DND-41 (cell line): ENCODE measurements at regions not wholly inside any gene's neighbourhood (a gene's known extent, or its start where the extent isn't known, plus 50 kb on each side); places are given as distances from the start of the nearest gene placed in this dataset.

Source experiments
- EZH2 ChIP-seq: IDR thresholded peaks from 3 replicates; pipeline ENCODE4 v1.6.1; 2012; ENCODE audit warnings: borderline replicate concordance, low read depth, mild to moderate bottlenecking, moderate library complexity, low read length, inconsistent platforms; ENCODE audit not compliant: severe bottlenecking
- TF ChIP-seq, protein P1 (sequence below): IDR thresholded peaks from 2 replicates; pipeline ENCODE4 v1.5.1; 2012; ENCODE audit warnings: borderline replicate concordance, low read length, moderate library complexity, mild to moderate bottlenecking; ENCODE audit not compliant: poor library complexity, severe bottlenecking; ENCODE audit errors: extremely low read depth

DNA sequence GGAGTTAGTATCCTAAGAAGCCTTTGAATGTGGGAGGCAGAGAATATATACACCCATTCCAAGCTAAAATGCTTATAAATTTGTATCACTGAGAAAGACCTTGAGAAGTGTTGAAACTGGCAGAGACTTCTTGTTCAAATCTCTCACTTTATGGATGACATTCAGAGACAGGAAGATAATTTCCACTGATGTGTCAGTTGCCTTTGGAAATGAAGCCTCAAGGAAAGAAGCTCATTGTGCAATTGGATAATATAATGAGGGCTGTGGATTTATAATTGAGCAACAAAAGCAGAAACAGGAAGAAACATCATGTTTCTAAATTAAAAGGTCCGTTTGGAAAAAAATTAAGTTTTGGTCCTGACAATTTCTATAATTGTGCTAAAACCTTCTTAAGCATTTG, 789.9 kb upstream of the IGFBP3 start:
- TF ChIP-seq EZH2 = no peak
- TF ChIP-seq, protein P1, sequence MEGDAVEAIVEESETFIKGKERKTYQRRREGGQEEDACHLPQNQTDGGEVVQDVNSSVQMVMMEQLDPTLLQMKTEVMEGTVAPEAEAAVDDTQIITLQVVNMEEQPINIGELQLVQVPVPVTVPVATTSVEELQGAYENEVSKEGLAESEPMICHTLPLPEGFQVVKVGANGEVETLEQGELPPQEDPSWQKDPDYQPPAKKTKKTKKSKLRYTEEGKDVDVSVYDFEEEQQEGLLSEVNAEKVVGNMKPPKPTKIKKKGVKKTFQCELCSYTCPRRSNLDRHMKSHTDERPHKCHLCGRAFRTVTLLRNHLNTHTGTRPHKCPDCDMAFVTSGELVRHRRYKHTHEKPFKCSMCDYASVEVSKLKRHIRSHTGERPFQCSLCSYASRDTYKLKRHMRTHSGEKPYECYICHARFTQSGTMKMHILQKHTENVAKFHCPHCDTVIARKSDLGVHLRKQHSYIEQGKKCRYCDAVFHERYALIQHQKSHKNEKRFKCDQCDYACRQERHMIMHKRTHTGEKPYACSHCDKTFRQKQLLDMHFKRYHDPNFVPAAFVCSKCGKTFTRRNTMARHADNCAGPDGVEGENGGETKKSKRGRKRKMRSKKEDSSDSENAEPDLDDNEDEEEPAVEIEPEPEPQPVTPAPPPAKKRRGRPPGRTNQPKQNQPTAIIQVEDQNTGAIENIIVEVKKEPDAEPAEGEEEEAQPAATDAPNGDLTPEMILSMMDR = no peak
